IMR-90 (cell line): ENCODE measurements at regions not wholly inside any gene's neighbourhood (a gene's known extent, or its start where the extent isn't known, plus 50 kb on each side); places are given as distances from the start of the nearest gene placed in this dataset.

Source experiments
- ATAC-seq: fragments of 200-7000 bp; cut with Tn5 transposase; 2 replicates; pipeline ENCODE4 v1.9.1; 2020; ENCODE audit warnings: low read depth, mild to moderate bottlenecking, moderate library complexity
- BruUV-seq: library from RNA; stranded (reverse); fragments of 400-500 nt; replicated peaks from 2 replicates; lab custom pipeline; 2021; lab: Mats Ljungman, UMichigan
- CTCF ChIA-PET: fragments of 300-600 bp; formaldehyde crosslinking; extraction: SDS; loops from one replicate; lab custom pipeline; 2021; ENCODE audit warnings: antibody characterized with exemption; lab: Yijun Ruan, JAX
- POLR2A ChIA-PET: fragments of 300-600 bp; sonication (Branson Sonifier 250); formaldehyde crosslinking; loops from one replicate; lab custom pipeline; 2022; ENCODE audit warnings: antibody characterized with exemption; ENCODE audit not compliant: unreplicated experiment; lab: Charles Lee
- DNase-seq: peaks from one replicate; pipeline ENCODE4 v3.0.0; 2013
- H2AFZ ChIP-seq: replicated peaks from 2 replicates; pipeline ENCODE3; 2013; ENCODE audit warnings: low read length, mild to moderate bottlenecking; ENCODE audit not compliant: poor library complexity
- H2AK5ac ChIP-seq: 2 replicates; pipeline ENCODE4 v1.6.1; 2013; ENCODE audit warnings: low read depth, low read length, inconsistent platforms
- H2AK9ac ChIP-seq: replicated peaks from 2 replicates; pipeline ENCODE3; 2013; ENCODE audit warnings: mild to moderate bottlenecking, low read depth, low read length, moderate library complexity; ENCODE audit not compliant: poor library complexity
- H2BK120ac ChIP-seq: 2 replicates; pipeline ENCODE4 v1.6.1; 2013; ENCODE audit warnings: low read depth, low read length, inconsistent platforms
- H2BK15ac ChIP-seq: 3 replicates; pipeline ENCODE4 v1.6.1; 2013; ENCODE audit warnings: low read depth, low read length, inconsistent platforms
- H2BK20ac ChIP-seq: 2 replicates; pipeline ENCODE4 v1.6.1; 2013; ENCODE audit warnings: low read depth, mild to moderate bottlenecking, inconsistent platforms, low read length, moderate library complexity
- H2BK5ac ChIP-seq: 2 replicates; pipeline ENCODE4 v1.6.1; 2013; ENCODE audit warnings: mild to moderate bottlenecking, low read depth, low read length, inconsistent platforms; ENCODE audit not compliant: poor library complexity, severe bottlenecking
- H3K14ac ChIP-seq: replicated peaks from 2 replicates; pipeline ENCODE4 v1.6.1; 2013; ENCODE audit warnings: low read depth, low read length, inconsistent platforms
- H3K18ac ChIP-seq: 2 replicates; pipeline ENCODE4 v1.6.1; 2013; ENCODE audit warnings: low read depth, low read length, control low read depth
- H3K23ac ChIP-seq: 2 replicates; pipeline ENCODE4 v1.6.1; 2013; ENCODE audit warnings: low read depth, low read length, inconsistent platforms
- H3K27ac ChIP-seq: 2 replicates; pipeline ENCODE4 v1.5.1; 2013; ENCODE audit warnings: mild to moderate bottlenecking, control low read depth, low read length; ENCODE audit not compliant: insufficient read depth
- H3K27me3 ChIP-seq: 2 replicates; pipeline ENCODE4 v1.6.1; 2013; ENCODE audit warnings: low read length; ENCODE audit not compliant: control insufficient read depth, insufficient read depth
- H3K36me3 ChIP-seq: 2 replicates; pipeline ENCODE4 v1.6.1; 2013; ENCODE audit warnings: low read length, mixed read lengths; ENCODE audit not compliant: control insufficient read depth, insufficient read depth
- H3K4ac ChIP-seq: 2 replicates; pipeline ENCODE4 v1.6.1; 2013; ENCODE audit warnings: low read depth, low read length, inconsistent platforms
- H3K4me1 ChIP-seq: 2 replicates; pipeline ENCODE4 v1.6.1; 2013; ENCODE audit warnings: low read length, mixed read lengths; ENCODE audit not compliant: control insufficient read depth, insufficient read depth
- H3K4me2 ChIP-seq: 2 replicates; pipeline ENCODE4 v1.6.1; 2013; ENCODE audit warnings: low read depth, mild to moderate bottlenecking, control low read depth, low read length, moderate library complexity
- H3K4me3 ChIP-seq: 2 replicates; pipeline ENCODE4 v1.5.1; 2013; ENCODE audit warnings: low read depth, mild to moderate bottlenecking, control low read depth, low read length, moderate library complexity; ENCODE audit not compliant: insufficient read depth
- H3K56ac ChIP-seq: 2 replicates; pipeline ENCODE4 v1.6.1; 2013; ENCODE audit warnings: low read length, inconsistent platforms; ENCODE audit not compliant: insufficient read depth; ENCODE audit errors: extremely low read depth
- H3K79me1 ChIP-seq, 2 experiments: 2 replicates each; pipeline ENCODE4 v1.6.1; 2013; ENCODE audit warnings: low read length in 2 of 2, inconsistent platforms in 1 of 2, low read depth in 1 of 2
- H3K9ac ChIP-seq: 2 replicates; pipeline ENCODE4 v1.6.1; 2013; ENCODE audit warnings: low read depth, low read length, control low read depth
- H3K9me1 ChIP-seq: 2 replicates; pipeline ENCODE4 v1.6.1; 2013; ENCODE audit warnings: low read length, inconsistent platforms; ENCODE audit not compliant: insufficient read depth
- H3K9me3 ChIP-seq: 2 replicates; pipeline ENCODE4 v1.6.1; 2013; ENCODE audit warnings: low read length; ENCODE audit not compliant: control insufficient read depth, insufficient read depth
- H4K20me1 ChIP-seq: 2 replicates; pipeline ENCODE4 v1.6.1; 2013; ENCODE audit warnings: low read length, inconsistent platforms; ENCODE audit not compliant: insufficient read depth
- H4K5ac ChIP-seq: 2 replicates; pipeline ENCODE4 v1.6.1; 2013; ENCODE audit warnings: mild to moderate bottlenecking, low read depth, low read length, control low read depth
- H4K8ac ChIP-seq, 2 experiments: 2 replicates each; pipeline ENCODE4 v1.6.1; 2013; ENCODE audit warnings: low read depth in 2 of 2, low read length in 2 of 2, control low read depth in 1 of 2, inconsistent platforms in 1 of 2
- H4K91ac ChIP-seq: 2 replicates; pipeline ENCODE4 v1.6.1; 2013; ENCODE audit warnings: low read depth, low read length, inconsistent platforms; ENCODE audit not compliant: insufficient read depth
- MAFK ChIP-seq: IDR thresholded peaks from 2 replicates; pipeline ENCODE4 v1.6.1; 2012; ENCODE audit warnings: low read depth, low read length, improper control_type of control experiment
- NFE2L2 ChIP-seq: fragments of 150-350 bp; IDR thresholded peaks from 2 replicates; pipeline ENCODE4 v1.6.1; 2016; ENCODE audit warnings: low read depth, mild to moderate bottlenecking, low read length
- WGBS, 2 experiments: methylation state at CpG; one replicate each; pipeline versions ENCODE4 v1.1.5 to v1.1.7; 2013; ENCODE audit warnings: missing lambda C conversion rate in 2 of 2; ENCODE audit not compliant: insufficient read length in 1 of 2; ENCODE audit errors: extremely low coverage in 2 of 2; 5-methylcytosine and 5-hydroxymethylcytosine counted together
- dilution Hi-C: fragments of 300-500 bp; cut with HindIII; formaldehyde crosslinking; loops from one replicate; pipeline ENCODE4 v1.14.3; 2018; ENCODE audit warnings: low sequenced_read_pairs; ENCODE audit not compliant: unreplicated experiment
- in situ Hi-C: fragments of 300-500 bp; cut with MboI; formaldehyde crosslinking; loops from 3 replicates; pipeline ENCODE4 v1.14.3; 2019; ENCODE audit warnings: low sequenced_read_pairs, inconsistent platforms, mixed read lengths
- intact Hi-C: fragments of 100-400 bp; cut with micrococcal nuclease; formaldehyde crosslinking; loops from 2 replicates; pipeline ENCODE4 v1.10.0; 2022

DNA sequence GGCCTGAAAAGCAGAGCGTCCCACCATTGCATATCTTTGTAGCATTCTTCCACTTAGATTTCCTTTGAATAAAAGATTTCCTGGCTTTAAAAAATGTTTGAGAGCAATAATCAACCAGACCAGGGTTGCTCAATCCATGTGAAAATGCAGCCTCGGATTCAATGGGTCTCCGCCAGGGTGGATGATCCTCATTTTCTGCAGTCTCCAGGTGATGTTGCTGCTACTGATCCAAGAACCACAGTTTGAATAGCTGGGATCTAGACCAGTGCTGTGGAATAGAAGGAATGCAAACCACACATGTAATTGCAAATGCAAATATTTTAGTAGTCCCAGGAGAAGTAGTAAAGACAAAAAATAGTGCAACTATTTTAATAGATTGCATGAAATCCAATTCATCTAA lies 317.6 kb downstream of the IRX1 start:
- dilution Hi-C loops: no loop called here

More for the DNA sequence above, 317.6 kb downstream of the IRX1 start:
- Histone ChIP-seq H3K36me3 (no peaks in the 10 kb centered on the region), H3K27me3 (no peaks in the 10 kb centered on the region), H3K79me1 (no peaks in the 10 kb centered on the region), H2AK9ac (no peak overlapping the region), H3K23ac (no peak overlapping the region), H2BK20ac (no peak overlapping the region), H2AK5ac (no peak overlapping the region), H3K4me3 (no peak overlapping the region), H3K4ac (no peak overlapping the region), H3K27ac (no peak overlapping the region), H3K9me3 (peaks cover 16% of the 10 kb centered on the region), H3K14ac (no peak overlapping the region), H3K56ac (no peak overlapping the region), H3K4me2 (no peak overlapping the region), H2BK120ac (no peak overlapping the region), H2BK15ac (no peak overlapping the region), H4K20me1 (no peaks in the 10 kb centered on the region), H3K9me1 (no peaks in the 10 kb centered on the region), H4K91ac (no peak overlapping the region), H3K18ac (no peak overlapping the region), H2BK5ac (no peak overlapping the region), H3K4me1 (no peaks in the 10 kb centered on the region), H4K5ac (no peak overlapping the region), H3K9ac (no peak overlapping the region), H4K8ac (no peak overlapping the region), H2AFZ (no peak overlapping the region)
- DNase-seq: no peak
- ChIA-PET CTCF (no interaction called here), POLR2A (no interaction called here)
- ATAC-seq: no peak
- WGBS, 2 experiments: 0% methylated on average over 1 of the region's 3 CpGs; no CpG with 5 or more reads in 1 of the 2 experiments
- TF ChIP-seq MAFK: no peak
- no peak for TF ChIP-seq NFE2L2
- intact Hi-C loops: no loop called here
- no TSS peak for BruUV-seq
- in situ Hi-C loops: no loop called here
